AG20443 (cell line): ENCODE measurements at regions not wholly inside any gene's neighbourhood (a gene's known extent, or its start where the extent isn't known, plus 50 kb on each side); places are given as distances from the start of the nearest gene placed in this dataset.
"Not testable (repeated sequence)": the region's sequence is repeated elsewhere in the genome, so short reads cannot be mapped to it uniquely, and the experiment has no call there.

Source experiments
- DNase-seq: peaks from one replicate; pipeline ENCODE4 v3.0.0; 2012; ENCODE audit warnings: low spot score, mixed read lengths

DNA sequence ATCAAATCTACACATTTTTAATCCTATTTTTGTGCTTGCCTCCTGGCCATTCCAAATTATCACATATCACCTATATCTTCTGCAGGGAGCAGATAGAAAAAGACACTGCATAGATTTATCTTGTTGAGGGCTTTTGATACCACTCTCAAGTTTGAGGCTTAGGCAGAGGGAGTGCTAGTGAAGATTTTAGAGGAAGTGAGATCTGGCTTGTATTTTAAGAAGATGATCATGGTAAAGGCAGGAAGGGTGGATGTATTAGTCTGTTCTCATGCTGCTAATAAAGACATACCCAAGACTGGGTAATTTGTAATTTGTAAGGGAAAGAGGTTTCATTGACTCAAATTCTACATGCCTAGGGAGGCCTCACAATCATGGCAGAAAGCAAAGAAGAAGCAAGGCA is 220.9 kb upstream of the TUT7 start:
- no peak for DNase-seq

DNA sequence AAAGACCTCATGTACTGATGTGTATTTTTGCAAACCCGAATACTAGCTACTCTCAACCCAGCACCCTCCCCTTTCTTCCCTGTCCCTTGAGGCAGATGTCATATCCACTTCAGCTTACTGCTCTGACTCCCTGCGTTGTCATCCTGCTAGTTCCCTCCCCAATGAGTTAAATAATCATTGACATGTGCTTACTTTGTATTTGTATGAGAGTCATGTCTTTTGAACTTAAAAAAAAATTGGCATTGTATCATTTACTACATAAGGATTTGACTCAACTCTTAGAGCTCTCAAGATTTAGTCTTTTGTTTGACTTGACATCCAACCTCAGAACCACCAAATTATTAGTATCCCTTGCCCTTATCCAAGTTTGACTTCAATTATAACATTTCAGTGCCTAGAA is 219.7 kb upstream of the TUT7 start:
- peak; percentile 48 for DNase-seq

DNA sequence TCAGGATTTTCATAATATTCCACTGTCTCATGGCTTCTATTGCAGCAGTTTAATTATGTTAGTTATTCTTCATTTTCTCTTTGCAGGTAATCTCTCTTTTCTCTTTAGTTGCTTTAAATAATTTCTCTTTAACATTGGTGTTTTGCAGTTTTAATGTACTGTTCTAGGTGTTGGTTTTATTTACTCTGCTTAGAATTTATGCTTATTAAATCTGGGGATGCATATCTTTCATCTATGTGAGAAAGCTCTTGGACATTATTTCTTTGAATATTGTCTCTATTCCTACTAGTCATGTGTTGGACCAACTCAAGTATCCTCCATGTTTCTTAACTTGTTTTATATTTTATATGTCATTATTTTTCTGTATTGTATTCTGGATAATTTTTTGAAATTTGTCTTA is 218.7 kb upstream of the TUT7 start:
- no peak for DNase-seq

DNA sequence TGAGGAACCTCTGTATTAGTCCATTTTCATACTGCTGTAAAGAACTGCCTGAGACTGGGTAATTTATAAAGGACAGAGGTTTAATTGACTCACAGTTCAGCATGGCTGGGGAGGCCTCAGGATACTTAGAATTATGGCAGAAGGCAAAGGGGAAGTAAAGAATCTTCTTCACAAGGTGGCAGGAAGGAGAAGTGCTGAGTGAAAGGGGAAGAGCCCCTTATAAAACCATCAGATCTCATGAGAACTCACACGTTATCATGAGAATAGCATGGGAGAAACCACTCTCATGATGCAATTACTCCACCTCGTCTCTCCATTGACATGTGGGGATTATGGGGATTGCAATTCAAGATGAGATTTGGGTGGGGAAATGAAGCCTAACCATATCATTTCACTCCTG is 211.4 kb upstream of the TUT7 start:
- not testable (repeated sequence) for DNase-seq

DNA sequence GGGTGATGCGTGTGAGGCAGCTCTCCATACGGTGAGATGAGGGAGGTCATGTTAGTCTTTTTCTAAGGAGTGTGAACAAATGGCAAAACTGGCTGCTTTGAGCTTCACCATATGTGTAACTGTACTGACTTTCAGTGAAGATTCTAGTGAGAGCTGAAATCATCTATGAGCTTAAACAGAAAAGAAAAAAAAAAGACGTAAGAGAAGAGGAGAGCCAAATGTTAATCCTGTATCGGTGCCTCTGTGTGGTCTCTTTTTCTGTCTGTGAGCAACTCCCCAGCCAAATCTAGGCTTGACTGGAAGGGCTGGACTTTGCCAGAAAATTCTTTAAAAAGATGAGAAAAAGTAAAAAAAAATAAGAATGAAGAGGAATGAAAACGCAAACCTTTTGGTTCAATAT is 209.7 kb upstream of the TUT7 start:
- DNase-seq: no peak

DNA sequence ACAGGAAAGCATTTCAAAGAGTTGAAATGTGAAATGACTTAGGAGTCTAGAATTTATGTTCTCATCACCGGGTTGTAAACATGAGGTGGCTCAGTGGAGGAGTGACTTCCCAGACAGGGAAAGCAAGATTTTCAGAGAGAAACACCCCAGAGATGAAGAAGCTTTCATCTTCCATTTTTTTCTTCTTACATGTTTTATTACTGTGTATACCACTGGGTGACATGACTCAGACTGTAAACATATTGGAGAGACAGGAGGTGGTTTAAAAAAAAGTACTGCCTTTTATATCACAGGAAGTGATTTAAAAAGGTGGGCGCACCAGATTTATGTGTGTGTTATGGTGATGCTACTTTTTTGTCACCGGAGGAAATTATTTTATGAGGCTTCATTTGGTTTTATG is 209.1 kb upstream of the TUT7 start:
- DNase-seq: peak; percentile 45

DNA sequence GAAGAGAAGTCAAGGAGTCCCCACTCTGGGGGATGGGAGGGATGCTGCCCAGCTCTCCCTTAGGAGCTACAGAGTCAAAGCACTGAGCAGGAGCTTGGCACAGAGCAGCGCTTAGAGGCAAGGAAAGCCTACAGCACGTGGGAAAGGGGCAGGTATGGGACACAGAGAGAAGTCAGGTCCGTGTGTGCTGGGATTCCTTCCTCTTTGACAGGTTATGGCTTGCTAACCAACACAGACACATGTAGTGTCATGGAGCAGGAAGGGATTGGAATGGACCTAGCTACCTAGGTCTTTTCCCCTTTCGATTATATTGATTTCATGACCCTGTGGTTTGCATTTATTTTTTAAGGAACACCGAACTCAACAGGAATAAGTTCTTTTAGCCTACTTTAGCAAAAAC is 208.5 kb upstream of the TUT7 start:
- no peak for DNase-seq

DNA sequence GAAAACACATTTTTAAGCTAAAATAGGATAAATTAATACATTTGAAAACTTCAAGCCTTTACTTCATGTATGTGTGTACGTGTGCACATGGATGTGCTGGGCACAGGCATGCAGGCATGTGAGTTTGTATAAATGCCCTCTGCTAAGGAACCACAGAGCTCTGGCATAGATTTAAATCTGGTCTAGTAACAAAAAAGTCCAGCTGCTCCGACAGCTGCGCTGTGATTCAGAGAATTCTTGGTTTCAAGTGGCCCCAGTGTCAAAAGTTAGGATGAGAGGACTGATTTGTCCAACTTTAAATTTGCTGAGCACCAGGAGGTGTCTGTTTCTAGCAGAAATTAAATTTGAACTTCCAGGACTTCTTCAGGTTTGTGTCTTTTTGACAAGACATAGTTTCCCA is 203.7 kb upstream of the TUT7 start:
- no peak for DNase-seq

DNA sequence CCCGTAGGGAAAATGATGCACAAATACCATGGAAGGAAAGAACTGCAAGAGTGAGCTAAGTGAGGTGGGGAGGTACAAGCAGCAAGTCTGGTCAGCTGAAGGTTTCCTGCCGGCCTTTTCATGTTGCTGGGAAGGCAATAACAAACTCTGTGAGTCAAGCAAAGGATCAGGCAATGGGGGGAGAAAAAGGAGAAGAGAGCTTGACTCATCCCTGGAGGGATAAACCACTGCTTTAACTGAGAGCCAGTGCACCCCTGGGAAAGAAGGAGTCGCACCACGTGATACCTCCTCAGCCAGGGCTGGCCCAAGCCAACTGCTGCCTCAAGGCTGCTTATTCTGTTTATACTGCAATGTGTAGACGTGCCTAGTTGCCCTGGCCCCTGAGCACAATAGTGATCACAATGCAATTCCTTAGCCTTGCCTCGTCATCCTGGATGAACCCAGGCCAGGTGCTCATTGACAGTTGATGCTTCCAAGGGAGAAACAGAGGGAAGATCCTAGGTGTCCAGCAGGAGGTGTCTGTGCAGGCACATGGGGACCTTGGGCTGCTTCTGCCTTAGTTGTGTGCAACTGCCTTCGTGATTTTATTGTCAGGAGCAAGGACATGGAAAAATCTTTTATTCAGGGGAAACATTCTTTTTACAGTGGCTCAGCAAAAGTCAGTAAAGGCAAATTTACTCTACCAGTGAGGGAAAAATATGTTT is 203.0 kb upstream of the TUT7 start:
- DNase-seq: peak; percentile 82

DNA sequence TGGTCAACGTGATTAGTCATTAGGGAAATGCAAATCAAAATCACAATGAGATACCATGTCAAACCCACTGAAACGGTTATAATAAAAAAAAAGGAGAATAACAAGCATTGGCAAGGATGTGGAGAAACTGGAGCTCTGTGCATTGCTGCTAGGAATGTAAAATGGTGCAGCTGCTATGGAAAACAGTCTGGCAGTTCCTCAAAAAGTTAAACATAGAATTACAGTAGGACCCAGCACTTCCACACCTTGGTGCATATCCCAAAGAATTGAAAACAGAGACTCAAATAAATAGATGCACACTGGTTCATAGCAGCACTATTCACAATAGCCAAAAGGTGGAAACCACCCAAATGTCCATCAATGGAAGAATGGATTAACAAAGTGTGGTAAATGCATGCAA is 201.5 kb upstream of the TUT7 start:
- no peak for DNase-seq

DNA sequence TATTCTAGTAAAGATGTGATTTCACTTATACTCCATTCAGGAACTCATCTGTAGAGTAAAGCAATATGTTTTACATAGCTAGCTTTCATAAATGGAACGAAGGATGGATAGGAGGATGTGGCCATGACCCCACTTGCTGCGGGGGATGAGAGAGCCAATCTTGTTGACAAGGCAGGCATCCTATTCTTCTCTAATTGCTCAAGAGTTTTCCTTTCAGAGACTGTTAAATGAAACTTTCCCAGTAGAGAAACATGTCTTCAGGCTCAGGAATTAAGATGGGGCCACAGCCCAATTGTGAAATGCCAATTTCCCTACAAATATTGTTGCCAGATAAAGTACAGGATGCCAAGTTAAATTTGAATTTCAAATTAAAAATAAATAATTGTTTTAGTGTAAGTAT is 196.2 kb upstream of the TUT7 start:
- DNase-seq: peak; percentile 31

DNA sequence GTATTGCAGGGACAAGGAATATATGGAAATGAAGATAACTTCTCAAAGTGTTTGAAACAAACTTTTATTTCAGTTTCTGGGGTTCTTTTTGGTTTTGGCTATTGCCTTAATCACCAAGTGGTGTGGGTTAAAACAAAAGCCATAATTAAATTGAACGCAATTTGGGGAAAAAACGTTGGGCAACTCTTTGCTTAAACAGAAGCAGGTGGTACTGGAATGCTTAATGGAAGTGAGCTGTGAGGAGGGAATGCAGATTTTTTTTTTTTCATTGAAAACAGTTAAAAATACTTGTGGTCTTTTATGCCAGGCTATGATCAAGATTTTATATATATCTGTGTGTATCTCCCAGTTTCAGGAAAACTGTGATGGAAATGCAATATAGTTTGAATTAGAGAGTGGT is 195.7 kb upstream of the TUT7 start:
- DNase-seq: peak; percentile 33

DNA sequence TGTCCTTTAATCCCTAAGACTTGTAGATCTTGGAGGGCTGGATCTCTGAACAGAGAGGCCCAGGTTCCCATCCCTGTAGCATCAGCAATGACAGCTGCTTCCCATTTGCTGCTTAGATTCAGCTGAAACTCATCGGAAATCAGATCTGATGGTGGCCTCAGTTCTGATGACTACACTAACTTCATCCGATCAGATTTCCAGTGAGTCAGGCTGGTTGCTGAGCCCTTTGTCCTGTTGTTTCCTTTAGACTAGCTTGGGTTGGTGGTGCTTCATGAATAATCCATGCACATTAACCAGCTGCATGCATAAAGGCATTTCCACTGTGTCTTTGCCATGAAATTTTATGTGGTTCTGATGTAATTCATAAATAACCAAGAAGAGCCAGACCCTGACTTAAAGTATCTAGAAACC is 195.2 kb upstream of the TUT7 start:
- DNase-seq: peak; percentile 69

DNA sequence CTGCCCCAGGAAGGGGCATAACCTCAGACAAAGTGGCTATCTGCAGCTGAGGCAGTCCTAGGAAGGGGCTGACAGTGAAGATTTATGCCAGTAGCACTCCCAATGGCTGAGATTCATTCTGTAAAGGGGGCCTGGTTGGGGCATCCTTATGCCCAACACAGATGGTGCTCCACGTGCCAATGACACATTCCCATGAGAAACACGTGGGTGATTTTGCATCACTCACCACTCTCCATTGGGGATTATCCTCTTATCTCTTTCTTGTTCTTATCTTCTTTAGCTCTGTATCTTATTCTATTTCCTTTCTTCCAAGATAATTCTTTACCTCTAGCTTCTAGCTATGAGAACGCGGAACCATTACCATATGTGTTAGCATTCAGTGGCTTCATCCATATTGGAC is 194.0 kb upstream of the TUT7 start:
- no peak for DNase-seq

DNA sequence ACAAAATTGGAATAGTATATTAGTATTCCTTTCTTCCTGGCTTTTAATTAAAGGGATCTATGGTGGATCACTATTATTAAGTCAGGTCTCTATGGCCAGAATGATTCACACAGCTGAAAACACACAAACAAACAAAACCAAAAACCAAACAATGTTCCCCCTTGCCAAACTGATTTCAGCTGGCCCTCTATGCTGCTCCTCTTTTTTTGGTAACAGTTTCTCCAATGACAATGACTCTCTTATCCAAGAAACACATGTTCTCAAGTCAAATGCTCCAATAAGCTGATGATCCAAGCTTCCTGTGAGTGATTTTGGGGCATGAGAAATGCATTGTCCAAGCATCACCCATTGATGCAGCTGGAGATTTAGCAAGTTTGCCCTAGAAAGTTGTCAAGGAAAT is 193.4 kb upstream of the TUT7 start:
- DNase-seq: no peak

DNA sequence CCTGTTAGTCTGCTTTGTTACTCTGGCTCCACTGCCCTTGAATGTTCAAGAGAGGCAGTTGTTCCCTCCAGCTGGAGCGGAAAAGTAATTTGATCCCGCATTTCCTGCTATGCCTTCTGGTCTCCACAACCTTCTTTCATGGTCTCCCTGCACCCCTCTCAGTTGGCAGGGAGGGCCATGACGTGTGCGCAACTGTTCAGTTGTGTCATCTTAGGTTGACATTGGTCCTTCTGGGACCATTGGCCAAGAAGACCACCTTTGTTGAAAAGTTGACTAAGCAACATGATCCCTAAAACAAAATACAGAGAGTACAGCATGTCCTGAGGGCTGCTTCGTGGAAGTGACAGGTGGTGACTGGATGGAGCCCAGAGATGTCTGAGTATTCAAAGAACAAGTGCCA is 192.5 kb upstream of the TUT7 start:
- no peak for DNase-seq

DNA sequence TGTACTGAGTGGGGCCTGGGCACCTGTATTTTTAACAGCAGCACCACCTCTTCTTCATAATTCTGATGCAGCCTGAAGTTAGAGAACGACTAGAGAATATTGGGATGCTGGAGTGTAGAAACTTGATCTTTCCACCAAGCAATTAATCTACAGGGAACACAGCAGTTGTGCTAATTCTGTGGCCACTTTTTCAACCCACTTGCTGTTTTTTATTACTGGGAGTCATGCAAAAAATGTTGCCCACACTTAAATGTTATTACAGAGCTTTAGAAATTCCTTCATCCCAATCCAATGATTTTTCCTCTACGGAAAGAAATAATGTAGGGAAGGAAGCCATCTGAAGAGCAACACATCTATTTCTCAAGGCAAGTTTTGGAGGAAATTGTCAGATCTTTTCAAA is 190.9 kb upstream of the TUT7 start:
- peak; percentile 21 for DNase-seq

DNA sequence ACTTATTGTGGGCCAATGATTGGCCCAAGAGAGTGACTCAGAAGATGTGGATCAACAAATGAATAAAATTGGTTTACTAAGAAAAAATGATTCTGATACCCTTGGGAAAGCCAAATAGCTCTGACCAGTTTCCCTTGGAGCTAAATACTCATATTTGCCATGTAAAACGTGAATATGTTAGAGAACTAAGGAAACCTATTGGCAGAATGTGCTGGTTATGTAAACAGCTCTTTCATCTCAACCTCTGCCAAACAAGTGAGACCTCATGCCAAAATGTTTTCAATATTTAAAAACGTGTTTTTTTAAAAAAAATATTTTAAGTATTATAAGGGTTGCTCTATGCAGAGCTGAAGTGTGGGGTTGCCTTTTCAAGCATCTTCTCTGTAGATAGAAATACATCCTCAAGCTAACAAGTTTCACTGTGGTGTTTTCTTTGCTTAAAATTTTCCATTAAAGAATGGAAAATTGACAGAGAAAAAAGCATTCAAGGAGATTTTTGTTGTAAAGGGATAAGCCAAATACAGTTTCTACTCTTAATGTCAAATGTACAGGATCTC is 186.9 kb upstream of the TUT7 start:
- DNase-seq: no peak

DNA sequence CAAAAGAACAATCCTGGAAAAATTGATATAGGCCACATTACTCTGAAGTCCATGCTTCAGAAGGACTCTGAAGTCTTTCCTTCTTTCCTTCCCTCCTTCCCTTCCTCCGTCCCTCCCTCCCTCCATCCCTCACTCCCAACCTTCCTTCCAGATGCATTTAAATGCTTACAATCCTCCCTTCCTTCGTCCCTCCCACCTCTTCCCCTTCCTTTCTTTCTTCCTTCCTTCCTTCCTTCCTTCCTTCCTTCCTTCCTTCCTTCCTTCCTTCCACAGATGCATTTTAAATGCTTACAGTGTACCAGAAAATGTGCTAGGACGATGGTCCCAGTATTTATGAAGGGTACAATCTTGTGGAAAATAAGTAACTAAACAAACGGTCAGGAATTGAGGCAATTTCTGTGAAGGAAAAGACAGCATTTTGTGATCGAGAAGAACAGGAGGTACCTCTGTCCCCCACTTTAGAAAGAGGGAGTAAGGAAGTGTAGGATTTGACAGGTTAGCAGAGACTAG is 181.3 kb upstream of the TUT7 start:
- no peak for DNase-seq

DNA sequence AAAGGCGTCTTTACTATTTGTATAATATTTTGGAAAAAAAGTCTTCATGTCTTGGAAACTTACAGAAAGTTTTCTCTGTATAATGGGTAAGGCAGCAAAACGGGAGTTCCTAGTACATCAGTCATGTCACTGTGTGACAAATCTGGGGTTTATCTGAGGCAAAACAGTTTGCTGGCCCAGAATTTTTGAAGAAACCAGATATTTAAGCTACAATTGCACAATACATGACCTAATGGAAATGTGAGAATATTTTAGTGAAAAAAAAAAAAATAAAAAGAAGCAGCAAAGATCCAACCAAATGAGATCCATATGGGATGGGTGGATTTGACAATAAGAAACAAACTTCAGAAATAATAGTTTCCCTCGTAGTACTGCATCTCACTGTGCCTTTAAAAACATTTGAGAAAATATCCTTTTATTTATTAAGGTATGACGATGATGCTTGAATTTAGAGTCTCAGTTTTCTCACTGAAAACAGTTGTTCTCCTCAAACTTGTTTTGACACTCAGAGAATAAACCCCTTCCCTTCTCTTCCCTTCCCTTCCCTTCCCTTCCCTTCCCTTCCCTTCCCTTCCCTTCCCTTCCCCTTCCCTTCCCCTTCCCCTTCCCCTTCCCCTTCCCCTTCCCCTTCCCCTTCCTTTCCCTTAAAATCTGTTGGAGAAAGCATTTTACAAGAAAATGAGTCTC is 180.5 kb upstream of the TUT7 start:
- peak; percentile 77 for DNase-seq

DNA sequence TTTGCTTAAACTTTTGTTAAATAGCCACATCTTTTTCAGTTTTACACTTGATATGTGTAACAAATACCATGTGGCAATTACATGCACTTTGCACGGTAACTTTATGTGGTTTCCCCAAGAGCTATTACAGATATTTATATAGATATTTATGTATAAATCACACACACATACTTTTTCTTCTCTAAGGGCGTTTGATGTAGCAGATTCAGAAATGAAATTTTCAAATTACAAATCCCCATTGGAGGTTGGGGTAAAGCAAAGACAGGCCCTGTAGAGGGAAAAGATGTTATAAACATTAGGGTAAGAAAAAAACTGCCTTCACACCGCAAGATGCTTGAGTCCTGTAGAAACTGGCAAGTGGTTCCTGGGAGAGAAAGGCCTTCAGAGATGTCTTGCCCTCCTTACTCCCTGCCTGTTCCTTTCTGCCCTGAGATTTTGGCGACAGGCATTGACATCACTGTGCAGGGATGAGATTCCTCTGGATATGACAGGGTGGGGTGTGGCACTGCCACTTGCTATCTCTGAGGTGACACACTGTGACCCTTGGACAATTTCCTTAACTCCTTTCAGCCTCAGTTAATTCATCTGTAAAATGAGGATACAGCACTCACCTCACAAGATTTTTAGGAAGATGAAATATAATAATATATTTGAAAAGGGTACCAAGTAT is 177.9 kb upstream of the TUT7 start:
- DNase-seq: no peak

DNA sequence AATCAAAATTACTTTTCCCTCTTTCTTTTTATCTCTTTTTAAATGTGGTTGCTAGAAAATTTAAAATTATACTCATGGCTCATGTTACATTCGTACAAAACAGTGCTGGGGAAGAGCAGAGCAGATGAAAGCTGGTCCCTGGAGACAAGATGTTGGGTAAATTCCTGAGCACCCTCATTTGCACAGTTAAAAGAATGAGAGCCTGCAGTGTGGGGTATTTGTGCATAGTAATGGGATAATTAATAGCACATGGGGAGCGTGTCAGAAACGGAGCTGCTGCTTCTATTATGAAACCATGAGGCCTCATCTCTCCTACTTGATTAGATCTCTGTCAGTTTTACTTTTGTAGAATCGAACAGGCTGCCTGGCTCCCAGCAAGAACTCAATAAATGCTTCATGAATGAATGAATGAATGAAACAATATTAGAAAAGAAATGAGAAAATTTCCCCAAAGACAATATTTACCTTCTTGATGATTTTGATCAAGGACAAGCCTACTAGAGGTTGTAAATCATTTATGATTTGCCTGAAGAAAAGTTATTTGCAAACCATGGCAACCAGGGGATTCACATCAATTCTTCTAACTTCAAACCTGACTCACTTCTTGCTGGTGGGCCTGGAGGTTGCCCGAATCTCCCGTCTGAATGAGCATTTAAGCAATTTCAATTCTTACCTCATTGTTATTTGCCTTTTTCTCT is 177.2 kb upstream of the TUT7 start:
- DNase-seq: no peak
